HEK293T (cell line): ENCODE measurements at regions not wholly inside any gene's neighbourhood (a gene's known extent, or its start where the extent isn't known, plus 50 kb on each side); places are given as distances from the start of the nearest gene placed in this dataset.

Experiments used
- CTCF ChIA-PET: fragments of 350-600 bp; formaldehyde crosslinking; extraction: SDS; loops from one replicate; lab custom pipeline; 2021; ENCODE audit warnings: antibody characterized with exemption, inconsistent platforms; lab: Yijun Ruan, JAX
- POLR2A ChIA-PET: fragments of 350-600 bp; formaldehyde crosslinking; extraction: SDS; loops from one replicate; lab custom pipeline; 2020; ENCODE audit warnings: antibody characterized with exemption, inconsistent platforms; lab: Yijun Ruan, JAX
- DNase-seq: peaks from one replicate; pipeline ENCODE4 v3.0.0; 2012; ENCODE audit warnings: mixed read lengths; ENCODE audit errors: extremely low spot score
- ARNT ChIP-seq: fragments of 450-650 bp; IDR thresholded peaks from 2 replicates; pipeline ENCODE4 v1.6.1; 2017; ENCODE audit warnings: mild to moderate bottlenecking
- BHLHE40 ChIP-seq: fragments of 450-650 bp; IDR thresholded peaks from 2 replicates; pipeline ENCODE4 v1.6.1; 2016; ENCODE audit warnings: mild to moderate bottlenecking, moderate library complexity, borderline replicate concordance
- CTBP1 ChIP-seq: fragments of 450-650 bp; IDR thresholded peaks from 2 replicates; pipeline ENCODE4 v1.6.1; 2016; ENCODE audit warnings: borderline replicate concordance
- ELF4 ChIP-seq: fragments of 450-650 bp; IDR thresholded peaks from 2 replicates; pipeline ENCODE4 v1.6.1; 2017; ENCODE audit warnings: antibody characterized with exemption
- FOXA1 ChIP-seq: fragments of 450-650 bp; IDR thresholded peaks from 2 replicates; pipeline ENCODE4 v1.6.1; 2016; ENCODE audit warnings: mild to moderate bottlenecking
- FOXK2 ChIP-seq: fragments of 450-650 bp; IDR thresholded peaks from 2 replicates; pipeline ENCODE4 v1.6.1; 2016; ENCODE audit warnings: mild to moderate bottlenecking
- FOXM1 ChIP-seq: fragments of 450-650 bp; IDR thresholded peaks from 2 replicates; pipeline ENCODE4 v1.6.1; 2017; ENCODE audit warnings: mild to moderate bottlenecking, borderline replicate concordance
- HDGF ChIP-seq: fragments of 450-650 bp; IDR thresholded peaks from 2 replicates; pipeline ENCODE4 v1.6.1; 2017; ENCODE audit warnings: antibody characterized with exemption, borderline replicate concordance
- L3MBTL2 ChIP-seq: fragments of 450-650 bp; conservative IDR thresholded peaks from 2 replicates; pipeline ENCODE4 v1.6.1; 2016; ENCODE audit warnings: mild to moderate bottlenecking
- LEF1 ChIP-seq: fragments of 450-650 bp; IDR thresholded peaks from 2 replicates; pipeline ENCODE4 v1.6.1; 2017; ENCODE audit warnings: mild to moderate bottlenecking, borderline replicate concordance
- NFRKB ChIP-seq: fragments of 450-650 bp; IDR thresholded peaks from 2 replicates; pipeline ENCODE4 v1.6.1; 2016; ENCODE audit warnings: mild to moderate bottlenecking, moderate library complexity
- PKNOX1 ChIP-seq: fragments of 450-650 bp; IDR thresholded peaks from 2 replicates; pipeline ENCODE4 v1.6.1; 2016
- SP1 ChIP-seq: fragments of 450-650 bp; IDR thresholded peaks from 2 replicates; pipeline ENCODE4 v1.6.1; 2017
- SUZ12 ChIP-seq: fragments of 450-650 bp; IDR thresholded peaks from 2 replicates; pipeline ENCODE4 v1.6.1; 2016; ENCODE audit warnings: mild to moderate bottlenecking
- TARDBP ChIP-seq: fragments of 450-650 bp; IDR thresholded peaks from 2 replicates; pipeline ENCODE4 v1.6.1; 2016
- ZNF384 ChIP-seq: fragments of 450-650 bp; IDR thresholded peaks from 2 replicates; pipeline ENCODE4 v1.6.1; 2016

GRCh38 chr5:153094333-153094732 is 396.1 kb upstream of the GRIA1 start:
- TF ChIP-seq FOXA1: no peak
- TF ChIP-seq PKNOX1: no peak
- no peak for TF ChIP-seq FOXM1
- no peak for TF ChIP-seq HDGF
- TF ChIP-seq LEF1: no peak
- TF ChIP-seq ARNT: no peak
- no peak for TF ChIP-seq NFRKB
- no peak for TF ChIP-seq BHLHE40
- TF ChIP-seq TARDBP: no peak
- TF ChIP-seq ELF4: no peak
- DNase-seq: no peak
- ChIA-PET POLR2A (no interaction called here), CTCF (no interaction called here)

- CTCF ChIA-PET: no interaction called here
- no peak for DNase-seq
- POLR2A ChIA-PET: no interaction called here
- no peak for TF ChIP-seq PKNOX1
- TF ChIP-seq BHLHE40: no peak
- no peak for TF ChIP-seq HDGF
- no peak for TF ChIP-seq FOXA1
- no peak for TF ChIP-seq SP1
- no peak for TF ChIP-seq SUZ12
- no peak for TF ChIP-seq FOXM1
- TF ChIP-seq L3MBTL2: no peak
These were observed 394.1 kb upstream of the GRIA1 start for GRCh38 chr5:153096381-153096780.

GRCh38 chr5:153099328-153099727 is 391.1 kb upstream of the GRIA1 start:
- ChIA-PET CTCF (no interaction called here), POLR2A (no interaction called here)
- DNase-seq: no peak
- no peak for TF ChIP-seq TARDBP

GRCh38 chr5:153101235-153102180 is 389.0 kb upstream of the GRIA1 start:
- POLR2A ChIA-PET: no interaction called here
- CTCF ChIA-PET: no interaction called here
- no peak for TF ChIP-seq TARDBP
- no peak for TF ChIP-seq NFRKB
- no peak for TF ChIP-seq FOXM1
- TF ChIP-seq L3MBTL2: no peak
- no peak for TF ChIP-seq FOXK2
- no peak for TF ChIP-seq FOXA1
- no peak for TF ChIP-seq ELF4
- TF ChIP-seq ARNT: no peak
- no peak for TF ChIP-seq CTBP1
- no peak for TF ChIP-seq SUZ12
- TF ChIP-seq ZNF384: no peak
- no peak for TF ChIP-seq LEF1
- TF ChIP-seq BHLHE40: no peak
- no peak for TF ChIP-seq SP1
- no peak for TF ChIP-seq HDGF
- no peak for TF ChIP-seq PKNOX1
- DNase-seq: no peak

- ChIA-PET CTCF (no interaction called here), POLR2A (no interaction called here)
- no peak for DNase-seq
- TF ChIP-seq ELF4 (no peak), FOXM1 (no peak), ZNF384 (no peak), ARNT (no peak), SP1 (no peak), CTBP1 (no peak), LEF1 (no peak), TARDBP (no peak), HDGF (no peak)
These were observed 373.6 kb upstream of the GRIA1 start for GRCh38 chr5:153116916-153117315.

GRCh38 chr5:153118018-153118417 is 372.5 kb upstream of the GRIA1 start:
- CTCF ChIA-PET: no interaction called here
- TF ChIP-seq HDGF (no peak), ELF4 (no peak), ARNT (no peak), PKNOX1 (no peak), FOXA1 (no peak), NFRKB (no peak), ZNF384 (no peak), CTBP1 (no peak), SUZ12 (no peak), BHLHE40 (no peak), SP1 (no peak), L3MBTL2 (no peak), TARDBP (no peak)
- POLR2A ChIA-PET: no interaction called here
- no peak for DNase-seq
